ENCODE measurements at regions not wholly inside any gene's neighbourhood (a gene's known extent, or its start where the extent isn't known, plus 50 kb on each side); places are given as distances from the start of the nearest gene placed in this dataset.

GRCh38 chr12:69107541-69107940 lies 131.8 kb upstream of the CPSF6 start:
- TF ChIP-seq CTCF (IDR thresholded peaks at IDR 0.05) = no peak
- Mint-ChIP-seq H3K4me1 (ENCODE audit: low read depth) (peaks cover 25% of the 10 kb centered on the region), H3K9me3 (ENCODE audit: low read depth) (no peaks in the 10 kb centered on the region), H3K36me3 (ENCODE audit: low read depth) (no peaks in the 10 kb centered on the region), H3K4me3 (ENCODE audit: unreplicated experiment) (no peak overlapping the region), H3K27ac (ENCODE audit: unreplicated experiment) (peak overlapping the region; percentile 53), H3K27me3 (ENCODE audit: low read depth) (no peaks in the 10 kb centered on the region)
- DNase-seq (ENCODE audit: low spot score) = no peak

- TF ChIP-seq CTCF (IDR thresholded peaks at IDR 0.05) = peak; percentile 23
- no peaks in the 10 kb centered on the region for H3K9me3 Mint-ChIP-seq (ENCODE audit: low read depth)
- no peaks in the 10 kb centered on the region for H3K36me3 Mint-ChIP-seq (ENCODE audit: low read depth)
These were observed 131.3 kb upstream of the CPSF6 start for GRCh38 chr12:69108037-69108436.

GRCh38 chr12:69112616-69113015 lies 126.8 kb upstream of the CPSF6 start:
- Mint-ChIP-seq H3K27me3 (ENCODE audit: low read depth) (peaks cover 1% of the 10 kb centered on the region), H3K27ac (ENCODE audit: unreplicated experiment) (no peak overlapping the region), H3K4me1 (ENCODE audit: low read depth) (peaks cover 14% of the 10 kb centered on the region), H3K9me3 (ENCODE audit: low read depth) (no peaks in the 10 kb centered on the region), H3K36me3 (ENCODE audit: low read depth) (no peaks in the 10 kb centered on the region), H3K4me3 (ENCODE audit: unreplicated experiment) (no peak overlapping the region)
- no peak for DNase-seq (ENCODE audit: low spot score)
- no peak for TF ChIP-seq CTCF (IDR thresholded peaks at IDR 0.05)

More at GRCh38 chr12:69108037-69108436, 131.3 kb upstream of the CPSF6 start:
- no peak for DNase-seq (ENCODE audit: low spot score)
- peaks cover 25% of the 10 kb centered on the region for H3K4me1 Mint-ChIP-seq (ENCODE audit: low read depth)
- no peaks in the 10 kb centered on the region for H3K27me3 Mint-ChIP-seq (ENCODE audit: low read depth)
- peak overlapping the region; percentile 53 for H3K27ac Mint-ChIP-seq (ENCODE audit: unreplicated experiment)
- H3K4me3 Mint-ChIP-seq (ENCODE audit: unreplicated experiment) = no peak overlapping the region

- Mint-ChIP-seq H3K4me1 (ENCODE audit: low read depth) (no peaks in the 10 kb centered on the region), H3K9me3 (ENCODE audit: low read depth) (no peaks in the 10 kb centered on the region), H3K36me3 (ENCODE audit: low read depth) (no peaks in the 10 kb centered on the region), H3K4me3 (ENCODE audit: unreplicated experiment) (no peak overlapping the region), H3K27me3 (ENCODE audit: low read depth) (peaks cover 1% of the 10 kb centered on the region), H3K27ac (ENCODE audit: unreplicated experiment) (no peak overlapping the region)
- TF ChIP-seq CTCF (IDR thresholded peaks at IDR 0.05) = no peak
- DNase-seq (ENCODE audit: low spot score) = no peak
These were observed 124.3 kb upstream of the CPSF6 start for GRCh38 chr12:69115099-69115498.

GRCh38 chr12:69115951-69116350 lies 123.4 kb upstream of the CPSF6 start:
- H3K4me1 Mint-ChIP-seq (ENCODE audit: low read depth) = no peaks in the 10 kb centered on the region
- TF ChIP-seq CTCF (IDR thresholded peaks at IDR 0.05) = no peak
- no peaks in the 10 kb centered on the region for H3K9me3 Mint-ChIP-seq (ENCODE audit: low read depth)
- DNase-seq (ENCODE audit: low spot score) = no peak
- H3K36me3 Mint-ChIP-seq (ENCODE audit: low read depth) = no peaks in the 10 kb centered on the region
- H3K27ac Mint-ChIP-seq (ENCODE audit: unreplicated experiment) = no peak overlapping the region
- H3K27me3 Mint-ChIP-seq (ENCODE audit: low read depth) = peaks cover 1% of the 10 kb centered on the region
- no peak overlapping the region for H3K4me3 Mint-ChIP-seq (ENCODE audit: unreplicated experiment)
